ENCODE measurements at regions not wholly inside any gene's neighbourhood (a gene's known extent, or its start where the extent isn't known, plus 50 kb on each side); places are given as distances from the start of the nearest gene placed in this dataset.
"Not testable (repeated sequence)": the region's sequence is repeated elsewhere in the genome, so short reads cannot be mapped to it uniquely, and the experiment has no call there.

- H3K9me3 ChIP-seq (ENCODE audit: low read length) = not testable (repeated sequence)
Observed at GRCh38 chr5:177894681-177895453, 101.2 kb downstream of the PROP1 start.

GRCh38 chr5:177892357-177892665 lies 103.7 kb downstream of the PROP1 start:
- not testable (repeated sequence) for H3K4me3 ChIP-seq (ENCODE audit: low read length); H3K27me3 ChIP-seq (ENCODE audit: insufficient read depth, low read length); H3K4me1 ChIP-seq (ENCODE audit: insufficient read depth, low read length); H3K36me3 ChIP-seq (ENCODE audit: insufficient read depth, low read length); H3K9me3 ChIP-seq (ENCODE audit: low read length); H2AFZ ChIP-seq (ENCODE audit: low read depth, low read length)

More at GRCh38 chr5:177894681-177895453, 101.2 kb downstream of the PROP1 start:
- not testable (repeated sequence) for H2AFZ ChIP-seq (ENCODE audit: low read depth, low read length); H3K4me1 ChIP-seq (ENCODE audit: insufficient read depth, low read length); H3K36me3 ChIP-seq (ENCODE audit: insufficient read depth, low read length); H3K27me3 ChIP-seq (ENCODE audit: insufficient read depth, low read length); H3K4me3 ChIP-seq (ENCODE audit: low read length)

GRCh38 chr5:177891547-177892356 lies 104.3 kb downstream of the PROP1 start:
- H3K36me3 ChIP-seq (ENCODE audit: insufficient read depth, low read length); H3K4me3 ChIP-seq (ENCODE audit: low read length); H3K9me3 ChIP-seq (ENCODE audit: low read length); H2AFZ ChIP-seq (ENCODE audit: low read depth, low read length); H3K4me1 ChIP-seq (ENCODE audit: insufficient read depth, low read length); H3K27me3 ChIP-seq (ENCODE audit: insufficient read depth, low read length): not testable (repeated sequence)

GRCh38 chr5:177883295-177883694 lies 100.6 kb upstream of the FAM153A start:
- not testable (repeated sequence) for H2AFZ ChIP-seq (ENCODE audit: low read depth, low read length); H3K36me3 ChIP-seq (ENCODE audit: insufficient read depth, low read length); H3K27me3 ChIP-seq (ENCODE audit: insufficient read depth, low read length); H3K9me3 ChIP-seq (ENCODE audit: low read length); H3K4me3 ChIP-seq (ENCODE audit: low read length); H3K4me1 ChIP-seq (ENCODE audit: insufficient read depth, low read length)

GRCh38 chr5:177875900-177876238 lies 93.2 kb upstream of the FAM153A start:
- not testable (repeated sequence) for H3K36me3 ChIP-seq (ENCODE audit: insufficient read depth, low read length); H3K27me3 ChIP-seq (ENCODE audit: insufficient read depth, low read length); H3K4me1 ChIP-seq (ENCODE audit: insufficient read depth, low read length); H3K9me3 ChIP-seq (ENCODE audit: low read length); H2AFZ ChIP-seq (ENCODE audit: low read depth, low read length)
- peak overlapping the region; percentile 59 for H3K4me3 ChIP-seq (ENCODE audit: low read length)

GRCh38 chr5:177875013-177875899 lies 92.6 kb upstream of the FAM153A start:
- not testable (repeated sequence) for H3K36me3 ChIP-seq (ENCODE audit: insufficient read depth, low read length); H3K9me3 ChIP-seq (ENCODE audit: low read length); H3K4me1 ChIP-seq (ENCODE audit: insufficient read depth, low read length); H2AFZ ChIP-seq (ENCODE audit: low read depth, low read length); H3K27me3 ChIP-seq (ENCODE audit: insufficient read depth, low read length)
- peak overlapping the region; percentile 33 for H3K4me3 ChIP-seq (ENCODE audit: low read length)

- H3K9me3 ChIP-seq (ENCODE audit: low read length); H3K27me3 ChIP-seq (ENCODE audit: insufficient read depth, low read length); H2AFZ ChIP-seq (ENCODE audit: low read depth, low read length); H3K36me3 ChIP-seq (ENCODE audit: insufficient read depth, low read length); H3K4me3 ChIP-seq (ENCODE audit: low read length); H3K4me1 ChIP-seq (ENCODE audit: insufficient read depth, low read length): not testable (repeated sequence)
Observed at GRCh38 chr5:177863822-177864446, 81.2 kb upstream of the FAM153A start.

- H3K4me3 ChIP-seq (ENCODE audit: low read length); H3K9me3 ChIP-seq (ENCODE audit: low read length); H3K4me1 ChIP-seq (ENCODE audit: insufficient read depth, low read length); H3K36me3 ChIP-seq (ENCODE audit: insufficient read depth, low read length); H3K27me3 ChIP-seq (ENCODE audit: insufficient read depth, low read length); H2AFZ ChIP-seq (ENCODE audit: low read depth, low read length): not testable (repeated sequence)
Observed at GRCh38 chr5:177857642-177858200, 75.0 kb upstream of the FAM153A start.

GRCh38 chr5:177856474-177856873 lies 73.8 kb upstream of the FAM153A start:
- H3K4me3 ChIP-seq (ENCODE audit: low read length); H3K36me3 ChIP-seq (ENCODE audit: insufficient read depth, low read length); H3K27me3 ChIP-seq (ENCODE audit: insufficient read depth, low read length): not testable (repeated sequence)

GRCh38 chr5:177847914-177848313 lies 65.2 kb upstream of the FAM153A start:
- H3K4me1 ChIP-seq (ENCODE audit: insufficient read depth, low read length); H3K27me3 ChIP-seq (ENCODE audit: insufficient read depth, low read length); H3K4me3 ChIP-seq (ENCODE audit: low read length); H3K9me3 ChIP-seq (ENCODE audit: low read length); H3K36me3 ChIP-seq (ENCODE audit: insufficient read depth, low read length); H2AFZ ChIP-seq (ENCODE audit: low read depth, low read length): not testable (repeated sequence)

More at GRCh38 chr5:177856474-177856873, 73.8 kb upstream of the FAM153A start:
- H2AFZ ChIP-seq (ENCODE audit: low read depth, low read length); H3K9me3 ChIP-seq (ENCODE audit: low read length); H3K4me1 ChIP-seq (ENCODE audit: insufficient read depth, low read length): not testable (repeated sequence)

- not testable (repeated sequence) for H3K27me3 ChIP-seq (ENCODE audit: insufficient read depth, low read length); H3K36me3 ChIP-seq (ENCODE audit: insufficient read depth, low read length); H3K4me3 ChIP-seq (ENCODE audit: low read length)
Observed at GRCh38 chr5:177846598-177846997, 63.9 kb upstream of the FAM153A start.

GRCh38 chr5:177845906-177846305 lies 63.2 kb upstream of the FAM153A start:
- not testable (repeated sequence) for H2AFZ ChIP-seq (ENCODE audit: low read depth, low read length); H3K4me1 ChIP-seq (ENCODE audit: insufficient read depth, low read length); H3K36me3 ChIP-seq (ENCODE audit: insufficient read depth, low read length); H3K27me3 ChIP-seq (ENCODE audit: insufficient read depth, low read length); H3K9me3 ChIP-seq (ENCODE audit: low read length); H3K4me3 ChIP-seq (ENCODE audit: low read length)

More at GRCh38 chr5:177846598-177846997, 63.9 kb upstream of the FAM153A start:
- not testable (repeated sequence) for H3K4me1 ChIP-seq (ENCODE audit: insufficient read depth, low read length); H2AFZ ChIP-seq (ENCODE audit: low read depth, low read length); H3K9me3 ChIP-seq (ENCODE audit: low read length)

GRCh38 chr5:177836191-177836590 lies 53.5 kb upstream of the FAM153A start:
- H3K9me3 ChIP-seq (ENCODE audit: low read length); H3K36me3 ChIP-seq (ENCODE audit: insufficient read depth, low read length); H3K27me3 ChIP-seq (ENCODE audit: insufficient read depth, low read length); H2AFZ ChIP-seq (ENCODE audit: low read depth, low read length); H3K4me3 ChIP-seq (ENCODE audit: low read length); H3K4me1 ChIP-seq (ENCODE audit: insufficient read depth, low read length): not testable (repeated sequence)

All from neuron (in vitro differentiated cells).